Middle frontal gyrus (tissue), 1 donor: ENCODE measurements at regions not wholly inside any gene's neighbourhood (a gene's known extent, or its start where the extent isn't known, plus 50 kb on each side); places are given as distances from the start of the nearest gene placed in this dataset.

Experiments
- DNase-seq: peaks from one replicate; pipeline ENCODE4 v3.0.0-alpha.2; 2015; ENCODE audit warnings: low spot score; ENCODE audit errors: extremely low spot score

- no peak for DNase-seq
These were observed 296.2 kb upstream of the SKOR2 start for GRCh38 chr18:47547539-47548202.

- no peak for DNase-seq
These were observed 294.2 kb upstream of the SKOR2 start for GRCh38 chr18:47545613-47546012.

GRCh38 chr18:47543080-47543479 is 291.6 kb upstream of the SKOR2 start:
- no peak for DNase-seq

- no peak for DNase-seq
These were observed 291.1 kb upstream of the SKOR2 start for GRCh38 chr18:47542551-47542950.

- no peak for DNase-seq
These were observed 280.3 kb upstream of the SKOR2 start for GRCh38 chr18:47531717-47532116.

GRCh38 chr18:47530695-47531094 is 279.2 kb upstream of the SKOR2 start:
- DNase-seq, result no peak

- DNase-seq, result no peak
These were observed 276.9 kb upstream of the SKOR2 start for GRCh38 chr18:47528343-47528742.

- DNase-seq, result no peak
These were observed 274.7 kb upstream of the SKOR2 start for GRCh38 chr18:47526147-47526546.

- DNase-seq, result no peak
These were observed 270.9 kb upstream of the SKOR2 start for GRCh38 chr18:47522359-47522758.

GRCh38 chr18:47520263-47520662 is 268.8 kb upstream of the SKOR2 start:
- DNase-seq, result no peak

- no peak for DNase-seq
These were observed 268.2 kb upstream of the SKOR2 start for GRCh38 chr18:47519706-47520105.

GRCh38 chr18:47519277-47519676 is 267.8 kb upstream of the SKOR2 start:
- no peak for DNase-seq

GRCh38 chr18:47513614-47514013 is 262.2 kb upstream of the SKOR2 start:
- no peak for DNase-seq

- no peak for DNase-seq
These were observed 261.4 kb upstream of the SKOR2 start for GRCh38 chr18:47512726-47513435.

GRCh38 chr18:47512056-47512455 is 260.6 kb upstream of the SKOR2 start:
- no peak for DNase-seq

GRCh38 chr18:47510831-47511230 is 259.4 kb upstream of the SKOR2 start:
- DNase-seq, result no peak

GRCh38 chr18:47507651-47508050 is 256.2 kb upstream of the SKOR2 start:
- DNase-seq, result no peak

- no peak for DNase-seq
These were observed 255.4 kb upstream of the SKOR2 start for GRCh38 chr18:47506897-47507296.

GRCh38 chr18:47501946-47502345 is 250.5 kb upstream of the SKOR2 start:
- DNase-seq, result no peak

GRCh38 chr18:47500930-47501329 is 249.5 kb upstream of the SKOR2 start:
- no peak for DNase-seq

GRCh38 chr18:47492691-47493090 is 241.2 kb upstream of the SKOR2 start:
- DNase-seq, result no peak

- DNase-seq, result no peak
These were observed 239.4 kb upstream of the SKOR2 start for GRCh38 chr18:47490882-47491281.

- DNase-seq, result no peak
These were observed 233.8 kb upstream of the SKOR2 start for GRCh38 chr18:47485221-47485797.
